ENCODE measurements at regions not wholly inside any gene's neighbourhood (a gene's known extent, or its start where the extent isn't known, plus 50 kb on each side); places are given as distances from the start of the nearest gene placed in this dataset.

DNA sequence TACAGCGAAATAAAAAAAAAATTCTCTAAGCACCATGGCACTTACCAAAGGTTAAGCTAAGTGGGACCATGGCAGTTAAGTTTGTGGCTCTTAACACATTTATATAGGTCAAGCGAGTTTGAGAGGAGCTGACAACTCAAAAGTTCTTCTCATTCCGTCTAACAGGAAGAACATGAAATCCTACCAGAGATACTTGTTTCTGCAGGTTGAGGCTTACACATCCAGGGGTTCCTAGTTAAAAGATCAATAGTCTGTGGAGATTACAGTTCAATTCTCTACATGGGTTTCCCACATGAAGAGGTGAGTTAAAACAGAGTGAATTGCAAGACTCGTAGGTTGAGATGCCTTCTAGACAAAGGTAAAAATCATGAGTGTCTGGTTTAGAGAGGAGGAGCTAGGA, 142.6 kb downstream of the EMP1 start:
- TF ChIP-seq POLR2A (IDR thresholded peaks at IDR 0.05) = no peak
- TF ChIP-seq, protein P1, sequence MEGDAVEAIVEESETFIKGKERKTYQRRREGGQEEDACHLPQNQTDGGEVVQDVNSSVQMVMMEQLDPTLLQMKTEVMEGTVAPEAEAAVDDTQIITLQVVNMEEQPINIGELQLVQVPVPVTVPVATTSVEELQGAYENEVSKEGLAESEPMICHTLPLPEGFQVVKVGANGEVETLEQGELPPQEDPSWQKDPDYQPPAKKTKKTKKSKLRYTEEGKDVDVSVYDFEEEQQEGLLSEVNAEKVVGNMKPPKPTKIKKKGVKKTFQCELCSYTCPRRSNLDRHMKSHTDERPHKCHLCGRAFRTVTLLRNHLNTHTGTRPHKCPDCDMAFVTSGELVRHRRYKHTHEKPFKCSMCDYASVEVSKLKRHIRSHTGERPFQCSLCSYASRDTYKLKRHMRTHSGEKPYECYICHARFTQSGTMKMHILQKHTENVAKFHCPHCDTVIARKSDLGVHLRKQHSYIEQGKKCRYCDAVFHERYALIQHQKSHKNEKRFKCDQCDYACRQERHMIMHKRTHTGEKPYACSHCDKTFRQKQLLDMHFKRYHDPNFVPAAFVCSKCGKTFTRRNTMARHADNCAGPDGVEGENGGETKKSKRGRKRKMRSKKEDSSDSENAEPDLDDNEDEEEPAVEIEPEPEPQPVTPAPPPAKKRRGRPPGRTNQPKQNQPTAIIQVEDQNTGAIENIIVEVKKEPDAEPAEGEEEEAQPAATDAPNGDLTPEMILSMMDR (IDR thresholded peaks at IDR 0.05) = no peak
